NCI-H226 (cell line): ENCODE measurements at regions not wholly inside any gene's neighbourhood (a gene's known extent, or its start where the extent isn't known, plus 50 kb on each side); places are given as distances from the start of the nearest gene placed in this dataset.
A peak's percentile ranks its signal among the peaks of the same experiment; 100 is the strongest.
"Not testable (repeated sequence)": the region's sequence is repeated elsewhere in the genome, so short reads cannot be mapped to it uniquely, and the experiment has no call there.

ENCODE experiments used
- DNase-seq: peaks from one replicate; pipeline ENCODE4 v3.0.0-alpha.2; 2015

- no peak for DNase-seq
These were observed 1251.7 kb upstream of the RAG2 start for GRCh38 chr11:37849706-37850105.

- no peak for DNase-seq
These were observed 1245.6 kb upstream of the RAG2 start for GRCh38 chr11:37843603-37844002.

- peak; percentile 60 for DNase-seq
These were observed 1243.0 kb upstream of the RAG2 start for GRCh38 chr11:37841016-37841415.

GRCh38 chr11:37840345-37840744, 1242.3 kb upstream of the RAG2 start:
- not testable (repeated sequence) for DNase-seq

GRCh38 chr11:37830529-37830928, 1232.5 kb upstream of the RAG2 start:
- no peak for DNase-seq

- peak; percentile 5 for DNase-seq
These were observed 1219.8 kb upstream of the RAG2 start for GRCh38 chr11:37817727-37818270.

- DNase-seq: no peak
These were observed 1214.3 kb upstream of the RAG2 start for GRCh38 chr11:37812281-37812880.

GRCh38 chr11:37811349-37811748, 1213.3 kb upstream of the RAG2 start:
- no peak for DNase-seq

- DNase-seq: no peak
These were observed 1206.6 kb upstream of the RAG2 start for GRCh38 chr11:37804666-37805065.

- DNase-seq: peak; percentile 93
These were observed 1190.3 kb upstream of the RAG2 start for GRCh38 chr11:37788141-37788877.

GRCh38 chr11:37786214-37786755, 1188.2 kb upstream of the RAG2 start:
- peak; percentile 59 for DNase-seq

GRCh38 chr11:37774441-37774840, 1176.4 kb upstream of the RAG2 start:
- DNase-seq: no peak

- DNase-seq: no peak
These were observed 1172.1 kb upstream of the RAG2 start for GRCh38 chr11:37770145-37770544.

- no peak for DNase-seq
These were observed 1164.0 kb upstream of the RAG2 start for GRCh38 chr11:37762079-37762478.

GRCh38 chr11:37755521-37755920, 1157.5 kb upstream of the RAG2 start:
- DNase-seq: no peak

- DNase-seq: no peak
These were observed 1150.6 kb upstream of the RAG2 start for GRCh38 chr11:37748641-37749040.

GRCh38 chr11:37747121-37747520, 1149.1 kb upstream of the RAG2 start:
- DNase-seq: no peak

- DNase-seq: no peak
These were observed 1129.3 kb upstream of the RAG2 start for GRCh38 chr11:37727371-37727770.

- DNase-seq: no peak
These were observed 1126.3 kb upstream of the RAG2 start for GRCh38 chr11:37724315-37724714.

GRCh38 chr11:37721485-37721884, 1123.4 kb upstream of the RAG2 start:
- DNase-seq: no peak

GRCh38 chr11:37718431-37718999, 1120.5 kb upstream of the RAG2 start:
- DNase-seq: peak; percentile 47

GRCh38 chr11:37712251-37712650, 1114.2 kb upstream of the RAG2 start:
- no peak for DNase-seq

GRCh38 chr11:37710031-37710430, 1112.0 kb upstream of the RAG2 start:
- peak; percentile 74 for DNase-seq

GRCh38 chr11:37704791-37705190, 1106.8 kb upstream of the RAG2 start:
- DNase-seq: no peak
